Left lung (tissue), 4 donors: ENCODE measurements at regions not wholly inside any gene's neighbourhood (a gene's known extent, or its start where the extent isn't known, plus 50 kb on each side); places are given as distances from the start of the nearest gene placed in this dataset.
A peak's percentile ranks its signal among the peaks of the same experiment; 100 is the strongest.

Source experiments
- ATAC-seq: fragments of 200-7000 bp; cut with Tn5 transposase; one replicate; pipeline ENCODE4 v1.9.1; 2020; ENCODE audit warnings: moderate library complexity
- DNase-seq, 4 donors: peaks; one replicate each; pipeline ENCODE4 v3.0.0-alpha.2; 2013 to 2020
- H3K27ac ChIP-seq, 2 donors: fragments of 200-600 bp; sonication (generic) in 1 of 2; one replicate each; pipeline versions ENCODE4 v1.5.0 to v1.8.0; 2020 to 2021
- H3K27me3 ChIP-seq, 2 donors: fragments of 200-600 bp; sonication (generic) in 1 of 2; one replicate each; pipeline versions ENCODE4 v1.5.0 to v1.8.0; 2020 to 2021
- H3K36me3 ChIP-seq, 2 donors: fragments of 200-600 bp; sonication (generic) in 1 of 2; one replicate each; pipeline versions ENCODE4 v1.5.0 to v1.8.0; 2020 to 2021
- H3K4me1 ChIP-seq, 2 donors: fragments of 200-600 bp; one replicate each; pipeline ENCODE4 v1.8.0; 2021
- H3K4me3 ChIP-seq, 2 donors: fragments of 200-600 bp; sonication (generic) in 1 of 2; one replicate each; pipeline versions ENCODE4 v1.5.0 to v1.8.0; 2020 to 2021; ENCODE audit warnings: mild to moderate bottlenecking in 1 of 2
- H3K9me3 ChIP-seq, 2 donors: fragments of 200-600 bp; sonication (generic) in 1 of 2; one replicate each; pipeline versions ENCODE4 v1.5.0 to v1.8.0; 2020 to 2021
- intact Hi-C, 2 donors: fragments of 100-400 bp; cut with DNase I; formaldehyde crosslinking; loops; one replicate each; pipeline versions ENCODE4 v1.11.2 to v1.14.2; 2022
- TF ChIP-seq, protein P1 (sequence below), 2 donors: fragments of 200-600 bp; sonication (generic) in 1 of 2; IDR thresholded peaks; one replicate each; pipeline versions ENCODE4 v1.5.0 to v1.8.0; 2021; ENCODE audit warnings: antibody characterized with exemption in 2 of 2
- donor health status: DM: no; HTN: yes; CAD: no.
- donor health status: DM: no; HTN: no; CAD: no.

- no peak overlapping the region for H3K27ac ChIP-seq
These were observed 638.9 kb downstream of the SPRY1 start for GRCh38 chr4:124035364-124036041.

GRCh38 chr4:124037236-124037635, 640.6 kb downstream of the SPRY1 start:
- ATAC-seq (no peak), DNase-seq (no peak)
- Histone ChIP-seq H3K36me3 (no peaks in the 10 kb centered on the region), H3K27ac (no peak overlapping the region), H3K4me1 (no peaks in the 10 kb centered on the region), H3K4me3 (no peak overlapping the region), H3K9me3 (no peaks in the 10 kb centered on the region), H3K27me3 (no peaks in the 10 kb centered on the region)
- intact Hi-C loops = no loop called here
- TF ChIP-seq, protein P1, sequence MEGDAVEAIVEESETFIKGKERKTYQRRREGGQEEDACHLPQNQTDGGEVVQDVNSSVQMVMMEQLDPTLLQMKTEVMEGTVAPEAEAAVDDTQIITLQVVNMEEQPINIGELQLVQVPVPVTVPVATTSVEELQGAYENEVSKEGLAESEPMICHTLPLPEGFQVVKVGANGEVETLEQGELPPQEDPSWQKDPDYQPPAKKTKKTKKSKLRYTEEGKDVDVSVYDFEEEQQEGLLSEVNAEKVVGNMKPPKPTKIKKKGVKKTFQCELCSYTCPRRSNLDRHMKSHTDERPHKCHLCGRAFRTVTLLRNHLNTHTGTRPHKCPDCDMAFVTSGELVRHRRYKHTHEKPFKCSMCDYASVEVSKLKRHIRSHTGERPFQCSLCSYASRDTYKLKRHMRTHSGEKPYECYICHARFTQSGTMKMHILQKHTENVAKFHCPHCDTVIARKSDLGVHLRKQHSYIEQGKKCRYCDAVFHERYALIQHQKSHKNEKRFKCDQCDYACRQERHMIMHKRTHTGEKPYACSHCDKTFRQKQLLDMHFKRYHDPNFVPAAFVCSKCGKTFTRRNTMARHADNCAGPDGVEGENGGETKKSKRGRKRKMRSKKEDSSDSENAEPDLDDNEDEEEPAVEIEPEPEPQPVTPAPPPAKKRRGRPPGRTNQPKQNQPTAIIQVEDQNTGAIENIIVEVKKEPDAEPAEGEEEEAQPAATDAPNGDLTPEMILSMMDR (IDR thresholded peaks at IDR 0.05) = no peak

More at GRCh38 chr4:124035364-124036041, 638.9 kb downstream of the SPRY1 start:
- Histone ChIP-seq H3K27me3 (no peaks in the 10 kb centered on the region), H3K9me3 (no peaks in the 10 kb centered on the region), H3K4me1 (no peaks in the 10 kb centered on the region), H3K36me3 (no peaks in the 10 kb centered on the region), H3K4me3 (no peak overlapping the region)
- no peak for DNase-seq
- intact Hi-C loops = no loop called here
- ATAC-seq = no peak
- TF ChIP-seq, protein P1 (IDR thresholded peaks at IDR 0.05) = no peak

GRCh38 chr4:124044330-124044729, 647.7 kb downstream of the SPRY1 start:
- H3K27ac ChIP-seq = no peak overlapping the region
- DNase-seq (no peak), ATAC-seq (no peak)
- no peak overlapping the region for H3K4me3 ChIP-seq
- TF ChIP-seq, protein P1 (IDR thresholded peaks at IDR 0.05) = no peak
- intact Hi-C loops = no loop called here
- H3K9me3 ChIP-seq = no peaks in the 10 kb centered on the region
- no peaks in the 10 kb centered on the region for H3K27me3 ChIP-seq
- no peaks in the 10 kb centered on the region for H3K4me1 ChIP-seq
- H3K36me3 ChIP-seq = no peaks in the 10 kb centered on the region

- H3K4me1 ChIP-seq = no peaks in the 10 kb centered on the region
- H3K27me3 ChIP-seq = no peaks in the 10 kb centered on the region
- no peaks in the 10 kb centered on the region for H3K9me3 ChIP-seq
- TF ChIP-seq, protein P1 (IDR thresholded peaks at IDR 0.05) = no peak
- intact Hi-C loops = no loop called here
- no peak overlapping the region for H3K27ac ChIP-seq
- DNase-seq (peak in 1 of 4 donors; percentile 5), ATAC-seq (no peak)
- no peak overlapping the region for H3K4me3 ChIP-seq
- H3K36me3 ChIP-seq = no peaks in the 10 kb centered on the region
These were observed 648.3 kb downstream of the SPRY1 start for GRCh38 chr4:124044867-124045266.

DNA sequence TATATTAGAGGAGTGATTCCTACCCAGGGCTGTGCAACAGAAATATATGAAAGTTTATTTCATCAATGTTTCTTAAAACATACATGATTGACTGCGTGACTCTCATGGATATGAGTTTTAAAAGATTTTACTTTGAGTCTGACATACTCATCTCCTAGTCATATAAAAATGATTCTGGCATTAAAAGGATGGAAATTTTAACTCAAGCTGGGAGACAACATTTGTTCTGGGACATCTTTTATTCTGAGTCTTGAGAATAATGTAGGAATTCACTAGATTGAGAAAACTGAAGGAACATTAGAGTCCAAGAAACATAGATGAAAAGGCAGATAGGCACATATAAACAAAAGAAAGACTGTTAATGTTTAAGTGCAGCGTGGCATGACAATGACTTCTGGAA, 649.6 kb downstream of the SPRY1 start:
- no peak overlapping the region for H3K27ac ChIP-seq
- TF ChIP-seq, protein P1 (IDR thresholded peaks at IDR 0.05) = no peak
- DNase-seq (no peak), ATAC-seq (no peak)
- no peak overlapping the region for H3K4me3 ChIP-seq
- intact Hi-C loops = no loop called here
- no peaks in the 10 kb centered on the region for H3K9me3 ChIP-seq
- H3K27me3 ChIP-seq = no peaks in the 10 kb centered on the region
- H3K36me3 ChIP-seq = no peaks in the 10 kb centered on the region
- no peaks in the 10 kb centered on the region for H3K4me1 ChIP-seq
